ENCODE measurements at regions not wholly inside any gene's neighbourhood (a gene's known extent, or its start where the extent isn't known, plus 50 kb on each side); places are given as distances from the start of the nearest gene placed in this dataset.

GRCh38 chr5:51208296-51208695 lies 175.0 kb upstream of the ISL1 start:
- 42 to 45% methylated on average over 3 of the region's 3 CpGs for WGBS, 2 experiments (ENCODE audit: low coverage in 1 of 2, low lambda C conversion rate in 2 of 2, missing lambda C conversion rate in 2 of 2)

GRCh38 chr5:51214746-51215145 lies 168.5 kb upstream of the ISL1 start:
- H3K36me3 ChIP-seq (ENCODE audit: low read depth): no peaks in the 10 kb centered on the region
- H3K4me3 ChIP-seq: no peak overlapping the region
- WGBS, 2 experiments (ENCODE audit: low coverage in 1 of 2, low lambda C conversion rate in 2 of 2, missing lambda C conversion rate in 2 of 2): 0 to 8% methylated on average over 1 of the region's 1 CpG
- no peaks in the 10 kb centered on the region for H3K27me3 ChIP-seq (replicated peaks; ENCODE audit: insufficient read depth)
- no peaks in the 10 kb centered on the region for H4K20me1 ChIP-seq (ENCODE audit: insufficient read depth)
- H2AFZ ChIP-seq: no peak overlapping the region
- no peak overlapping the region for H3K4me2 ChIP-seq (ENCODE audit: unreplicated experiment)
- no peaks in the 10 kb centered on the region for H3F3A ChIP-seq (ENCODE audit: insufficient read depth)
- no peaks in the 10 kb centered on the region for H3K9me2 ChIP-seq (ENCODE audit: insufficient read depth)
- no peak for DNase-seq
- no peaks in the 10 kb centered on the region for H3K4me1 ChIP-seq (ENCODE audit: insufficient read depth)
- no peak overlapping the region for H3K27ac ChIP-seq
- H3K9ac ChIP-seq: no peak overlapping the region
- in situ Hi-C loops (cut with MboI): no loop called here
- no peaks in the 10 kb centered on the region for H3K9me3 ChIP-seq (ENCODE audit: low read depth)
- H3K79me2 ChIP-seq (ENCODE audit: insufficient read depth): no peaks in the 10 kb centered on the region
- no peak for TF ChIP-seq EZH2 (IDR thresholded peaks at IDR 0.05; ENCODE audit: insufficient read depth, poor library complexity, severe bottlenecking)
- TF ChIP-seq EZH2phosphoT487 (IDR thresholded peaks at IDR 0.05; ENCODE audit: insufficient read depth, low read depth): no peak

More at GRCh38 chr5:51208296-51208695, 175.0 kb upstream of the ISL1 start:
- Histone ChIP-seq H3K4me2 (ENCODE audit: unreplicated experiment) (no peak overlapping the region), H3K4me1 (ENCODE audit: insufficient read depth) (no peaks in the 10 kb centered on the region), H3K9me2 (ENCODE audit: insufficient read depth) (no peaks in the 10 kb centered on the region), H3F3A (ENCODE audit: insufficient read depth) (no peaks in the 10 kb centered on the region), H3K27ac (no peak overlapping the region), H3K4me3 (no peak overlapping the region), H3K36me3 (ENCODE audit: low read depth) (no peaks in the 10 kb centered on the region), H2AFZ (no peak overlapping the region), H3K79me2 (ENCODE audit: insufficient read depth) (no peaks in the 10 kb centered on the region), H4K20me1 (ENCODE audit: insufficient read depth) (no peaks in the 10 kb centered on the region), H3K27me3 (replicated peaks; ENCODE audit: insufficient read depth) (no peaks in the 10 kb centered on the region), H3K9ac (no peak overlapping the region), H3K9me3 (ENCODE audit: low read depth) (no peaks in the 10 kb centered on the region)
- no peak for DNase-seq
- in situ Hi-C loops (cut with MboI): no loop called here
- TF ChIP-seq EZH2 (IDR thresholded peaks at IDR 0.05; ENCODE audit: insufficient read depth, poor library complexity, severe bottlenecking) (no peak), EZH2phosphoT487 (IDR thresholded peaks at IDR 0.05; ENCODE audit: insufficient read depth, low read depth) (no peak)

DNA sequence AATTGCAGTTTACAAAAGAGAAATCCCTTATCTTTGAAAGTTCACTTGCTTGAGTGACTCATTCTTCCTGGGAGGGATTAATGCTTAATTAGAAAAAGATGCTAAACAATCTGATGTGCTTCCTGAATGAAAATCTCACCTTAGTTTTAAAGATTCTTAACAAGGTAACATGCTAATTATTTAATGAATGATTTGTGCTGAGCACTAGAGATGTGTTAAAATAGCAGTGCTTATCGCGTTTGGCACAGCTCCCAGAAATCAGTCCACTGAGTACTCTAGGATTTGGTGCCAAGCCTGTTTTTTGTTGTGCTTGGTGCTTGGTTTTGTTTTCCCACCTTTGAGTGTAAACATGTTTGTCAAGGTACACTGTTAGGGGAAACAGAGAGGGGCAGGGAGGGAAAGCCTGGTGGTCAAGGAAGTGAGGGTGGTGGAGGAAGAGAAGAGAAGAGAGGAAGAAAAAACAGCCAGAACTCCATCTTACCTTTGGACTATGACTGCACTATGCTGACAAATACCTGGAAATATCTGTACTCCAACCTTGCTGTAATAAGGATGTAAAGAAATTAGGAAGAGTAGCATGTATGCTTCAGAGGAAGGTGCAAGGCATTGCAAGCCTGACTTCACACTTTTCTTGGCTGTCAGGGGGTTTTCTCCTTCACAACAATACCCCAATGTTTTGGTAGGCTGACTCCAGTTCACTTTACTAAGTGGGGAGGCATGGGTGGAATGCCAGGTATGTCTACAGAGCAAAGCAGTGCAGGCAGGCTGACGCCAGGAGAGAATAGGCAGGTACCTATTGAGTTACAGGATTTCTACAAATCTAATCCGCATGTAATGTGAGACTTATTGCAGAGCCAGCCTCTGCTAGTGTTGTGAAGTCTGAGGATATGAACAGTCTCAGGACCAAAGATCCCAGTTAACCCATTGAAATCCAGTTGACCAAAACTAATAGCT lies 157.2 kb upstream of the ISL1 start:
- Histone ChIP-seq H2AFZ (no peak overlapping the region), H3K4me3 (no peak overlapping the region), H3K9me2 (ENCODE audit: insufficient read depth) (no peaks in the 10 kb centered on the region), H3K9ac (no peak overlapping the region), H3K4me2 (ENCODE audit: unreplicated experiment) (no peak overlapping the region), H3F3A (ENCODE audit: insufficient read depth) (no peaks in the 10 kb centered on the region), H3K9me3 (ENCODE audit: low read depth) (no peaks in the 10 kb centered on the region), H3K4me1 (ENCODE audit: insufficient read depth) (no peaks in the 10 kb centered on the region), H3K27ac (no peak overlapping the region), H3K79me2 (ENCODE audit: insufficient read depth) (no peaks in the 10 kb centered on the region), H3K36me3 (ENCODE audit: low read depth) (no peaks in the 10 kb centered on the region), H4K20me1 (ENCODE audit: insufficient read depth) (no peaks in the 10 kb centered on the region), H3K27me3 (replicated peaks; ENCODE audit: insufficient read depth) (no peaks in the 10 kb centered on the region)
- 0 to 6% methylated on average over 4 of the region's 4 CpGs for WGBS, 2 experiments (ENCODE audit: low coverage in 1 of 2, low lambda C conversion rate in 2 of 2, missing lambda C conversion rate in 2 of 2)
- in situ Hi-C loops (cut with MboI): no loop called here
- no peak for TF ChIP-seq EZH2phosphoT487 (IDR thresholded peaks at IDR 0.05; ENCODE audit: insufficient read depth, low read depth)
- TF ChIP-seq EZH2 (IDR thresholded peaks at IDR 0.05; ENCODE audit: insufficient read depth, poor library complexity, severe bottlenecking): no peak
- DNase-seq: peak; percentile 6

DNA sequence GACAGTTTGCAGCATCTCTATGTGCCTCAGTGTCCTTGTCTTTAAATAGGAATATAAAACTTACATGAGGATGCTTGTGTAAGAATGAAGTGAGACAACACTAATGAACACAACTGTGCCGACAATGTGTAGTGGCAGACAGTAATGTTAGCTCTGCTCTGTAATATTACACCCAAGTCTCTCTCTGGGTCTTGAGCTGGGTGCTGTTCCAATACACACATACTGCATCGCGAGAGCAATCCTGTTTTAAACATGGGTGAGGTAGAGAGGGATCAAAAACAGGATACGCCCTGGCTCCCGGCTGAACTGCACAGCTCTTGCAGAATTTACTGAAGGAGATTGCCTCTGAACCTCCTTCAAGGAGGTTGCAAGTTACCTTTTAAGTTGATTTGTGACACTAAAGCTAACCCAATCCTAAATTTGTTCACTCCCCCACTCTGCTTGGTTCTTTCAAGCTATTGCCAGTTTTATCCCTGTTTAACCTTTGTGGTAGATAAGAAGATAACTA lies 155.2 kb upstream of the ISL1 start:
- no peak for TF ChIP-seq EZH2phosphoT487 (IDR thresholded peaks at IDR 0.05; ENCODE audit: insufficient read depth, low read depth)
- Histone ChIP-seq H3K4me1 (ENCODE audit: insufficient read depth) (no peaks in the 10 kb centered on the region), H3F3A (ENCODE audit: insufficient read depth) (no peaks in the 10 kb centered on the region), H2AFZ (no peak overlapping the region), H3K4me2 (ENCODE audit: unreplicated experiment) (no peak overlapping the region), H3K9me2 (ENCODE audit: insufficient read depth) (no peaks in the 10 kb centered on the region), H4K20me1 (ENCODE audit: insufficient read depth) (no peaks in the 10 kb centered on the region), H3K9ac (no peak overlapping the region), H3K9me3 (ENCODE audit: low read depth) (no peaks in the 10 kb centered on the region), H3K79me2 (ENCODE audit: insufficient read depth) (no peaks in the 10 kb centered on the region), H3K36me3 (ENCODE audit: low read depth) (no peaks in the 10 kb centered on the region), H3K27ac (no peak overlapping the region), H3K4me3 (no peak overlapping the region), H3K27me3 (replicated peaks; ENCODE audit: insufficient read depth) (no peaks in the 10 kb centered on the region)
- no peak for DNase-seq
- 28 to 35% methylated on average over 5 of the region's 5 CpGs for WGBS, 2 experiments (ENCODE audit: low coverage in 1 of 2, low lambda C conversion rate in 2 of 2, missing lambda C conversion rate in 2 of 2)
- in situ Hi-C loops (cut with MboI): no loop called here
